ENCODE measurements at regions not wholly inside any gene's neighbourhood (a gene's known extent, or its start where the extent isn't known, plus 50 kb on each side); places are given as distances from the start of the nearest gene placed in this dataset.
A peak's percentile ranks its signal among the peaks of the same experiment; 100 is the strongest.

DNA sequence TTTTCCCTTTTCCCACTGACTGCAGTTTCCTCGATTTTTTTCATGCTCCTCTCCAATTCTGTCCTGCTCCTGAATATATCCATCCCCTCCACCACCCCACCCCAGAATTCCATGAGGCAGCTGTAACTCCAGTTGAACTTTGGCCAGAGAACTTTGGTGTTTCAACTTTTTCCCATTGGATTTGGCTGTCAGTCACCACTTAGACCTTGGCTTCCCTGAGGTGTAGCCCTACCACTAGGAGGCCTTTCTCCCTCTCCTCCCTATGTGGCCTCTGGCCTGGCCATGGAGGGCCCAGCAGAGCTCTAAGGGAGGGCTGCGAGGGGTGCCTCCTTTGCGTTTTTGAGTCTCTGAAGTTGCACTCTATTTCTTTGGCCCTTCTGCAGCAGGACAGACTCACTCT, 261.3 kb downstream of the PIK3R1 start:
- no peak for ATAC-seq
- intact Hi-C loops (cut with DNase I) = no loop called here
- no peak overlapping the region for H3K4me3 ChIP-seq

DNA sequence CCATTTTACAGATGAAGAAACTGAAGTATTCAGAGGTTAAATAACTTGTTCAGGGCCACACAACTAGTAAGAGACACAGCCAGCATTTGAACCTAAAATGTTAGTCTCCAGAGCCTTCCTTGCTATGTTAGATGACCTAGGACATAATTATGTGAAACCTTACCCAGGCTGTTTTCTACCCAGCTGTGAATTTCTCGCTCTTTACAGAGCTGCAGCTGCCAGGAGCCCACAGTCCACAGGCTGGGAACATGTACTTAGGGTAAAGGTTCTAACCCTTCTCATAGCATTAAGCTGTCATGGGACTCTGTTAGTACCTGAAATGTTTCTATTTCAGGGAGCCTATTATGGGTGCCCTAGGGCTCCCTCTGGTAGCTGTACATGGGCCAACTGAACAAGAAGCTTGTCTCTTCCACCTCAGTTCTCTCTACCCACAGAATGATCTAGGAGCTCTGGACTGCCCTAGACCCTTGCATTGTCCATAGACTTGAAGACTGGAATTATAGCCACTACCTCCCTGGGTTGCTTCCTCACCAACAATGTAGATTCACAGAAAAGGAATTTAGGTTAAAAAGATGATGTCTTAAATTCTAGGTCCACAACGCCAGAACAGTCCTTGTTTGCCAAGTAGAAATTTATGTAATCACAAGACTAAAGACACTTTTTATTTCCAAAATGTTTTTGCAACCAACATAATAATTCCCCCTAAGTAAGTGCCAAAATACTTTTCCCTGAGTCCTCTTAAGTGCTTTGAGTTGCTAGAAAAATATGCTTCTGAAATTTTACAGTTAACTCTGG, 262.9 kb downstream of the PIK3R1 start:
- peak overlapping the region in 1 of 2 donors; percentile 69 for H3K27ac ChIP-seq
- H3K27me3 ChIP-seq = no peaks in the 10 kb centered on the region
- H3K4me1 ChIP-seq = no peaks in the 10 kb centered on the region
- H3K9me3 ChIP-seq = no peaks in the 10 kb centered on the region
- TF ChIP-seq, protein P1, sequence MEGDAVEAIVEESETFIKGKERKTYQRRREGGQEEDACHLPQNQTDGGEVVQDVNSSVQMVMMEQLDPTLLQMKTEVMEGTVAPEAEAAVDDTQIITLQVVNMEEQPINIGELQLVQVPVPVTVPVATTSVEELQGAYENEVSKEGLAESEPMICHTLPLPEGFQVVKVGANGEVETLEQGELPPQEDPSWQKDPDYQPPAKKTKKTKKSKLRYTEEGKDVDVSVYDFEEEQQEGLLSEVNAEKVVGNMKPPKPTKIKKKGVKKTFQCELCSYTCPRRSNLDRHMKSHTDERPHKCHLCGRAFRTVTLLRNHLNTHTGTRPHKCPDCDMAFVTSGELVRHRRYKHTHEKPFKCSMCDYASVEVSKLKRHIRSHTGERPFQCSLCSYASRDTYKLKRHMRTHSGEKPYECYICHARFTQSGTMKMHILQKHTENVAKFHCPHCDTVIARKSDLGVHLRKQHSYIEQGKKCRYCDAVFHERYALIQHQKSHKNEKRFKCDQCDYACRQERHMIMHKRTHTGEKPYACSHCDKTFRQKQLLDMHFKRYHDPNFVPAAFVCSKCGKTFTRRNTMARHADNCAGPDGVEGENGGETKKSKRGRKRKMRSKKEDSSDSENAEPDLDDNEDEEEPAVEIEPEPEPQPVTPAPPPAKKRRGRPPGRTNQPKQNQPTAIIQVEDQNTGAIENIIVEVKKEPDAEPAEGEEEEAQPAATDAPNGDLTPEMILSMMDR (IDR thresholded peaks at IDR 0.05) = no peak
- peak in 1 of 4 donors; percentile 43 for DNase-seq
- no peak overlapping the region for H3K4me3 ChIP-seq
- intact Hi-C loops (cut with DNase I) = no loop called here
- peak; percentile 39 for ATAC-seq
- H3K36me3 ChIP-seq = no peaks in the 10 kb centered on the region

More for the DNA sequence above, 261.3 kb downstream of the PIK3R1 start:
- Histone ChIP-seq H3K27ac (no peak overlapping the region), H3K4me1 (no peaks in the 10 kb centered on the region), H3K9me3 (no peaks in the 10 kb centered on the region), H3K36me3 (no peaks in the 10 kb centered on the region), H3K27me3 (no peaks in the 10 kb centered on the region)
- TF ChIP-seq, protein P1 (IDR thresholded peaks at IDR 0.05) = no peak
- DNase-seq = no peak

DNA sequence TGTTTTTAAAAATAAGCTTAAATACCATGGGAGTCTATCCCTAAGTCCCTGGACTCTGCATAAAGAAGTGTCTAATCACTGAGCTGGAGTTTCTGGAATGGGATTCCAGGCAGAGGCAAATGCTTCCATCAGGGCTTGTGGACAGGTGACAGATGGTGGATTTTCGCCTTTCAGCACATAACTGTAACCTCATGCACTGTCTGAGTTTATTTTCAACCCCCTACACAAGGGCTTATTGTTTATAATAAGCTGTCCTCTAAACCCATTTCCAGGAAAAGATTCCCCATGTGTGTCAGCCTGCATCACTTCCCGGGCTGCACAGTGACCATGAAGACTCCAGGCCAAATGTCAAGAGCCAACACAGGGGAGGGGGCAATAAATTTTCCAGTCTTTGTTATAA, 264.0 kb downstream of the PIK3R1 start:
- intact Hi-C loops (cut with DNase I) = no loop called here
- no peaks in the 10 kb centered on the region for H3K27me3 ChIP-seq
- no peaks in the 10 kb centered on the region for H3K36me3 ChIP-seq
- TF ChIP-seq, protein P1 (IDR thresholded peaks at IDR 0.05) = no peak
- H3K4me3 ChIP-seq = no peak overlapping the region
- no peak for ATAC-seq
- DNase-seq = no peak
- no peaks in the 10 kb centered on the region for H3K4me1 ChIP-seq
- peak overlapping the region in 1 of 2 donors; percentile 10 for H3K27ac ChIP-seq
- no peaks in the 10 kb centered on the region for H3K9me3 ChIP-seq

DNA sequence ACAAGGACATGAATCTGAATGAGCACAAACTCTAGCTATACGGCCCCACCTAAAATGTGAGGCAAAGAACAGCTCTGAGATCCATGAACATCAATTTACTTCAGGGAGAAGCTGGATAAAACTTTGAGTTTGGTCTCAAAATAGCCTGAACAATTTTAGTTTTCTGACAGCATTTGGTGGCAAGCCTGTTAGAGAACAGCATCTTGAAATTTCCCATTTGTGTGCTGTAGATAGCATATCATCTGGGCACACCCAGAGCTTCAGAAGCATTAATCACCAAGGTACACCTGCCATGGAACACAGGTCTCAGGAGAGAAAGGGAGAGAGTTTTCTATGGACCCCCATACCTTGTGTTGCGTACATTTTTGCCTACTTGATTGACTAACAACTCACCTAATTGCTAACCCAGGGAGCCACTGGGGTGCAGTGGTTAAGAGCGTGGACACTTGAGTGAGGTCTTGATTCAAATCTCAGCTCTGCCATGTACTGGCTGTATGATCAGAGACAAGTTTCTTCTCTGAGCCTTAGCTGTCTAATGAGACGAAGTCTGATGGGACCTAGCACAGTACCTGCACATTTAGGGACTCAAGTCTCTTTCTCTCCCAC, 264.9 kb downstream of the PIK3R1 start:
- TF ChIP-seq, protein P1 (IDR thresholded peaks at IDR 0.05) = no peak
- H3K9me3 ChIP-seq = no peaks in the 10 kb centered on the region

DNA sequence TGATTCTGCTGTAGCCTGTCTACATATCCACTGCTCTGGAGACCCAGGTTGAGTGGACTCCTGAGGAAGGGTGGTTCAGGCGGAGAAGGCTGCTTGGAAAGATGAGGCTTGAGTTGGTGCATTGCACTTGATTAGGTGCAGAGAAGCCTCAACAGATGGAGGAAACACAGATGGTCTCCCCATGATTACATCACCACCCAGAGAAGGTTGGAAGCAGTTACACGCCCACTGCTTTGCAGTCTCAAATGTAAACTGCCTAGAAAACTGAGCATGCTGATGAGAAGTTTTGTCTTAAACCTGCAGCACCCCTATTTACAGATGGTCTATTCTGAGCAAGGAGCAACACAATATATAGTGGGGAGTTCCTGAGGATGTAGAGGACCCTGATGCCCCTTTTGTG, 266.6 kb downstream of the PIK3R1 start:
- Histone ChIP-seq H3K4me3 (no peak overlapping the region), H3K36me3 (no peaks in the 10 kb centered on the region), H3K9me3 (peaks cover 0 to under 1% of the 10 kb centered on the region in 2 donors), H3K27me3 (no peaks in the 10 kb centered on the region), H3K27ac (no peak overlapping the region), H3K4me1 (no peaks in the 10 kb centered on the region)
- ATAC-seq = no peak
- TF ChIP-seq, protein P1 (IDR thresholded peaks at IDR 0.05) = no peak
- peak in 1 of 4 donors; percentile 41 for DNase-seq
- intact Hi-C loops (cut with DNase I) = no loop called here

More for the DNA sequence above, 264.9 kb downstream of the PIK3R1 start:
- DNase-seq (no peak), ATAC-seq (no peak)
- H3K27me3 ChIP-seq = no peaks in the 10 kb centered on the region
- no peaks in the 10 kb centered on the region for H3K4me1 ChIP-seq
- intact Hi-C loops (cut with DNase I) = no loop called here
- no peak overlapping the region for H3K27ac ChIP-seq
- no peaks in the 10 kb centered on the region for H3K36me3 ChIP-seq
- H3K4me3 ChIP-seq = no peak overlapping the region
